Heart left ventricle (tissue), 13 donors: ENCODE measurements at regions not wholly inside any gene's neighbourhood (a gene's known extent, or its start where the extent isn't known, plus 50 kb on each side); places are given as distances from the start of the nearest gene placed in this dataset.

Source experiments
- POLR2A ChIP-seq, 2 donors: fragments of 450-650 bp; IDR thresholded peaks; one replicate each; pipeline ENCODE4 v1.6.1; 2017; ENCODE audit warnings: antibody characterized with exemption in 2 of 2, mild to moderate bottlenecking in 2 of 2, moderate library complexity in 2 of 2
- TF ChIP-seq, protein P1 (sequence below), 12 donors: fragments of 200-600 bp; sonication (generic) in 4 of 12; IDR thresholded peaks; one replicate each; pipeline versions ENCODE4 v1.5.0 to v1.8.0; 2018 to 2022; ENCODE audit warnings: antibody characterized with exemption in 12 of 12, mild to moderate bottlenecking in 5 of 12
- donor health status: ischemic (EF 13 %, LVEDD 7.1; RV severe dilation, severe dysfunction).
- donor health status: DM: no; HTN: yes; CAD: no.
- donor health status: DM: no; HTN: no; CAD: no.
- donor health status: ischemic (EF 25% LVEDD 6.9; RV normal size, moderate dysfunction).
- donor health status: ischemic (EF 25% LVEDD 5.7; RV mildly dilated, moderate dysfunction).
- donor health status: ischemic (EF 35%, LVEDD 5.7; RV mildly dilated, moderate dysfunction).
- donor health status: nonischemic (EF 11% LVEDD 7.7; RV severe dilation, severe dysfunction).
- donor health status: DM: yes; HTN: yes; CAD: no.
- donor health status: PGD.
- donor health status: ischemic (EF 29% LVEDD 5.4; RV normal size, mild dysfunction).
- donor health status: nonischemic (EF 23%, LVEDD 6.1; RV moderate dilation, normal function).

DNA sequence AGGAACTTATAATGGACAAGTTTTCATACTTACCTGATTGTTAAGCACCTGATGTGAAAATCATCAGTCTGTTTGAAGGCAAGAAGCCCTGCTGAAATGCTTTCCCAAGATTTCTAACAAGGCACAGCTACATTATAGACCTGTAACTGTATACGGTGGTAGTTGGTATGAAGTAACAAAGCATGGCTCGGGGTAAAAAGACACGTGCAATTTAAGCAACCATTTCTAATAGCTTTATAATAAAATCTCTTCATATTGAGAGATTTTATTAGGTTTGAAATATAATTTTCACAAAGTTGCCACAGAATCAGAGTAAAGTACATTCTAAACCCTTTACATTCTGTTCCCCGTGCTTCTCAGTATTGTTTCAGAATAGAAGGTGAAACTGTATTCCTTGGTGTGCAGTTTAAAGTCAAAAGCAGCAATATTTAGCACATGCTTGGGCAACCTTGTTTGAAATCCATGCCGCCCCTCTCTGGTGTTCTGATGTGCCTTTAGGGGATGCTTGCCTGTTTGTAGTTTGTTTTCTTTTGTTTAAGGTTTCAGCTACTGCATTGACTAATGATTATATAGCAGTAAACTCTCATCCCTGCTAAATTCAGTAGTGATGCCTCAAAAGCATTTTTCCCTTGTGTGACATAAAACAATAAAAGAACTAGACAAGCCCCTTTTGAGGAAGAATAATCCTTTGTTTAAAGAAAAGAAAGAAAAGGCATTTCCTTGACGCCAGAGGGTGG lies 125.2 kb upstream of the OBI1 start:
- TF ChIP-seq, protein P1, sequence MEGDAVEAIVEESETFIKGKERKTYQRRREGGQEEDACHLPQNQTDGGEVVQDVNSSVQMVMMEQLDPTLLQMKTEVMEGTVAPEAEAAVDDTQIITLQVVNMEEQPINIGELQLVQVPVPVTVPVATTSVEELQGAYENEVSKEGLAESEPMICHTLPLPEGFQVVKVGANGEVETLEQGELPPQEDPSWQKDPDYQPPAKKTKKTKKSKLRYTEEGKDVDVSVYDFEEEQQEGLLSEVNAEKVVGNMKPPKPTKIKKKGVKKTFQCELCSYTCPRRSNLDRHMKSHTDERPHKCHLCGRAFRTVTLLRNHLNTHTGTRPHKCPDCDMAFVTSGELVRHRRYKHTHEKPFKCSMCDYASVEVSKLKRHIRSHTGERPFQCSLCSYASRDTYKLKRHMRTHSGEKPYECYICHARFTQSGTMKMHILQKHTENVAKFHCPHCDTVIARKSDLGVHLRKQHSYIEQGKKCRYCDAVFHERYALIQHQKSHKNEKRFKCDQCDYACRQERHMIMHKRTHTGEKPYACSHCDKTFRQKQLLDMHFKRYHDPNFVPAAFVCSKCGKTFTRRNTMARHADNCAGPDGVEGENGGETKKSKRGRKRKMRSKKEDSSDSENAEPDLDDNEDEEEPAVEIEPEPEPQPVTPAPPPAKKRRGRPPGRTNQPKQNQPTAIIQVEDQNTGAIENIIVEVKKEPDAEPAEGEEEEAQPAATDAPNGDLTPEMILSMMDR (IDR thresholded peaks at IDR 0.05): no peak
- TF ChIP-seq POLR2A (IDR thresholded peaks at IDR 0.05): no peak
